ENCODE measurements at regions not wholly inside any gene's neighbourhood (a gene's known extent, or its start where the extent isn't known, plus 50 kb on each side); places are given as distances from the start of the nearest gene placed in this dataset.

GRCh38 chr10:108615576-108616320, 1307.6 kb downstream of the XPNPEP1 start:
- Histone ChIP-seq H3K4me2 (no peak overlapping the region), H3K9me2 (ENCODE audit: insufficient read depth) (no peaks in the 10 kb centered on the region), H3K79me2 (replicated peaks; ENCODE audit: insufficient read depth) (no peaks in the 10 kb centered on the region), H3K27ac (ENCODE audit: low read depth) (no peak overlapping the region), H3F3A (replicated peaks; ENCODE audit: low read depth) (no peaks in the 10 kb centered on the region), H3K27me3 (ENCODE audit: insufficient read depth) (no peaks in the 10 kb centered on the region), H3K4me1 (ENCODE audit: insufficient read depth) (no peaks in the 10 kb centered on the region), H2AFZ (no peak overlapping the region), H3K36me3 (ENCODE audit: insufficient read depth) (no peaks in the 10 kb centered on the region), H3K4me3 (no peak overlapping the region), H4K20me1 (replicated peaks; ENCODE audit: insufficient read depth) (no peaks in the 10 kb centered on the region)
- Mint-ChIP-seq H3K4me3 (no peak overlapping the region), H3K9me3 (no peaks in the 10 kb centered on the region), H3K27me3 (ENCODE audit: insufficient read depth, low read depth, poor library complexity) (no peaks in the 10 kb centered on the region), H3K4me1 (no peaks in the 10 kb centered on the region), H3K36me3 (ENCODE audit: low read depth) (no peaks in the 10 kb centered on the region), H3K27ac (no peak overlapping the region)
- DNase-seq (ENCODE audit: low spot score) (no peak), ATAC-seq (no peak)
- TF ChIP-seq REST (IDR thresholded peaks at IDR 0.05; ENCODE audit: unreplicated experiment) (no peak), POLR2AphosphoS5 (IDR thresholded peaks at IDR 0.05; ENCODE audit: low read depth) (no peak), STAT1 (IDR thresholded peaks at IDR 0.05; ENCODE audit: unreplicated experiment) (no peak), EZH2phosphoT487 (IDR thresholded peaks at IDR 0.05; ENCODE audit: unreplicated experiment) (no peak), CREB1 (CRISPR knock-in tag; IDR thresholded peaks at IDR 0.05; ENCODE audit: low read depth) (no peak), NANOG (IDR thresholded peaks at IDR 0.05; ENCODE audit: borderline replicate concordance) (no peak), ETS1 (IDR thresholded peaks at IDR 0.05) (no peak), ZNF331 (CRISPR knock-in tag; IDR thresholded peaks at IDR 0.05; ENCODE audit: low read depth) (no peak)
- TF ChIP-seq, protein P1, sequence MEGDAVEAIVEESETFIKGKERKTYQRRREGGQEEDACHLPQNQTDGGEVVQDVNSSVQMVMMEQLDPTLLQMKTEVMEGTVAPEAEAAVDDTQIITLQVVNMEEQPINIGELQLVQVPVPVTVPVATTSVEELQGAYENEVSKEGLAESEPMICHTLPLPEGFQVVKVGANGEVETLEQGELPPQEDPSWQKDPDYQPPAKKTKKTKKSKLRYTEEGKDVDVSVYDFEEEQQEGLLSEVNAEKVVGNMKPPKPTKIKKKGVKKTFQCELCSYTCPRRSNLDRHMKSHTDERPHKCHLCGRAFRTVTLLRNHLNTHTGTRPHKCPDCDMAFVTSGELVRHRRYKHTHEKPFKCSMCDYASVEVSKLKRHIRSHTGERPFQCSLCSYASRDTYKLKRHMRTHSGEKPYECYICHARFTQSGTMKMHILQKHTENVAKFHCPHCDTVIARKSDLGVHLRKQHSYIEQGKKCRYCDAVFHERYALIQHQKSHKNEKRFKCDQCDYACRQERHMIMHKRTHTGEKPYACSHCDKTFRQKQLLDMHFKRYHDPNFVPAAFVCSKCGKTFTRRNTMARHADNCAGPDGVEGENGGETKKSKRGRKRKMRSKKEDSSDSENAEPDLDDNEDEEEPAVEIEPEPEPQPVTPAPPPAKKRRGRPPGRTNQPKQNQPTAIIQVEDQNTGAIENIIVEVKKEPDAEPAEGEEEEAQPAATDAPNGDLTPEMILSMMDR (conservative IDR thresholded peaks at IDR 0.05; ENCODE audit: low read depth in 2 of 2), result no peak
- TF ChIP-seq, protein P2, sequence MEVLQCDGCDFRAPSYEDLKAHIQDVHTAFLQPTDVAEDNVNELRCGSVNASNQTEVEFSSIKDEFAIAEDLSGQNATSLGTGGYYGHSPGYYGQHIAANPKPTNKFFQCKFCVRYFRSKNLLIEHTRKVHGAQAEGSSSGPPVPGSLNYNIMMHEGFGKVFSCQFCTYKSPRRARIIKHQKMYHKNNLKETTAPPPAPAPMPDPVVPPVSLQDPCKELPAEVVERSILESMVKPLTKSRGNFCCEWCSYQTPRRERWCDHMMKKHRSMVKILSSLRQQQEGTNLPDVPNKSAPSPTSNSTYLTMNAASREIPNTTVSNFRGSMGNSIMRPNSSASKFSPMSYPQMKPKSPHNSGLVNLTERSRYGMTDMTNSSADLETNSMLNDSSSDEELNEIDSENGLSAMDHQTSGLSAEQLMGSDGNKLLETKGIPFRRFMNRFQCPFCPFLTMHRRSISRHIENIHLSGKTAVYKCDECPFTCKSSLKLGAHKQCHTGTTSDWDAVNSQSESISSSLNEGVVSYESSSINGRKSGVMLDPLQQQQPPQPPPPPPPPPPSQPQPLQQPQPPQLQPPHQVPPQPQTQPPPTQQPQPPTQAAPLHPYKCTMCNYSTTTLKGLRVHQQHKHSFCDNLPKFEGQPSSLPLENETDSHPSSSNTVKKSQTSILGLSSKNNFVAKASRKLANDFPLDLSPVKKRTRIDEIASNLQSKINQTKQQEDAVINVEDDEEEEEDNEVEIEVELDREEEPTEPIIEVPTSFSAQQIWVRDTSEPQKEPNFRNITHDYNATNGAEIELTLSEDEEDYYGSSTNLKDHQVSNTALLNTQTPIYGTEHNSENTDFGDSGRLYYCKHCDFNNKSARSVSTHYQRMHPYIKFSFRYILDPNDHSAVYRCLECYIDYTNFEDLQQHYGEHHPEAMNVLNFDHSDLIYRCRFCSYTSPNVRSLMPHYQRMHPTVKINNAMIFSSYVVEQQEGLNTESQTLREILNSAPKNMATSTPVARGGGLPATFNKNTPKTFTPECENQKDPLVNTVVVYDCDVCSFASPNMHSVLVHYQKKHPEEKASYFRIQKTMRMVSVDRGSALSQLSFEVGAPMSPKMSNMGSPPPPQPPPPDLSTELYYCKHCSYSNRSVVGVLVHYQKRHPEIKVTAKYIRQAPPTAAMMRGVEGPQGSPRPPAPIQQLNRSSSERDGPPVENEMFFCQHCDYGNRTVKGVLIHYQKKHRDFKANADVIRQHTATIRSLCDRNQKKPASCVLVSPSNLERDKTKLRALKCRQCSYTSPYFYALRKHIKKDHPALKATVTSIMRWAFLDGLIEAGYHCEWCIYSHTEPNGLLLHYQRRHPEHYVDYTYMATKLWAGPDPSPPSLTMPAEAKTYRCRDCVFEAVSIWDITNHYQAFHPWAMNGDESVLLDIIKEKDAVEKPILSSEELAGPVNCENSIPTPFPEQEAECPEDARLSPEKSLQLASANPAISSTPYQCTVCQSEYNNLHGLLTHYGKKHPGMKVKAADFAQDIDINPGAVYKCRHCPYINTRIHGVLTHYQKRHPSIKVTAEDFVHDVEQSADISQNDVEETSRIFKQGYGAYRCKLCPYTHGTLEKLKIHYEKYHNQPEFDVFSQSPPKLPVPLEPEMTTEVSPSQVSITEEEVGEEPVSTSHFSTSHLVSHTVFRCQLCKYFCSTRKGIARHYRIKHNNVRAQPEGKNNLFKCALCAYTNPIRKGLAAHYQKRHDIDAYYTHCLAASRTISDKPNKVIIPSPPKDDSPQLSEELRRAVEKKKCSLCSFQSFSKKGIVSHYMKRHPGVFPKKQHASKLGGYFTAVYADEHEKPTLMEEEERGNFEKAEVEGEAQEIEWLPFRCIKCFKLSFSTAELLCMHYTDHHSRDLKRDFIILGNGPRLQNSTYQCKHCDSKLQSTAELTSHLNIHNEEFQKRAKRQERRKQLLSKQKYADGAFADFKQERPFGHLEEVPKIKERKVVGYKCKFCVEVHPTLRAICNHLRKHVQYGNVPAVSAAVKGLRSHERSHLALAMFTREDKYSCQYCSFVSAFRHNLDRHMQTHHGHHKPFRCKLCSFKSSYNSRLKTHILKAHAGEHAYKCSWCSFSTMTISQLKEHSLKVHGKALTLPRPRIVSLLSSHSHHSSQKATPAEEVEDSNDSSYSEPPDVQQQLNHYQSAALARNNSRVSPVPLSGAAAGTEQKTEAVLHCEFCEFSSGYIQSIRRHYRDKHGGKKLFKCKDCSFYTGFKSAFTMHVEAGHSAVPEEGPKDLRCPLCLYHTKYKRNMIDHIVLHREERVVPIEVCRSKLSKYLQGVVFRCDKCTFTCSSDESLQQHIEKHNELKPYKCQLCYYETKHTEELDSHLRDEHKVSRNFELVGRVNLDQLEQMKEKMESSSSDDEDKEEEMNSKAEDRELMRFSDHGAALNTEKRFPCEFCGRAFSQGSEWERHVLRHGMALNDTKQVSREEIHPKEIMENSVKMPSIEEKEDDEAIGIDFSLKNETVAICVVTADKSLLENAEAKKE (CRISPR knock-in tag; IDR thresholded peaks at IDR 0.05), result no peak

All from GM23338 (cell line).